HG02623 (cell line): ENCODE measurements at regions not wholly inside any gene's neighbourhood (a gene's known extent, or its start where the extent isn't known, plus 50 kb on each side); places are given as distances from the start of the nearest gene placed in this dataset.
"Not testable (repeated sequence)": the region's sequence is repeated elsewhere in the genome, so short reads cannot be mapped to it uniquely, and the experiment has no call there.

Experiments
- ATAC-seq: cut with Tn5 transposase; IDR thresholded peaks from one replicate; pipeline ENCODE4 v1.9.1; 2021; ENCODE audit warnings: moderate library complexity; ENCODE audit not compliant: unreplicated experiment

- ATAC-seq, result no peak
Observed at GRCh38 chr18:22728481-22729105, 204.5 kb upstream of the RBBP8 start.

- ATAC-seq, result no peak
Observed at GRCh38 chr18:22731398-22731797, 201.7 kb upstream of the RBBP8 start.

GRCh38 chr18:22734105-22734661 lies 198.9 kb upstream of the RBBP8 start:
- ATAC-seq, result no peak

- ATAC-seq, result no peak
Observed at GRCh38 chr18:22734791-22735627, 198.1 kb upstream of the RBBP8 start.

GRCh38 chr18:22737054-22737453 lies 196.1 kb upstream of the RBBP8 start:
- no peak for ATAC-seq

- ATAC-seq, result no peak
Observed at GRCh38 chr18:22739061-22739642, 194.0 kb upstream of the RBBP8 start.

GRCh38 chr18:22739789-22740188 lies 193.3 kb upstream of the RBBP8 start:
- no peak for ATAC-seq

- ATAC-seq, result no peak
Observed at GRCh38 chr18:22741318-22741717, 191.8 kb upstream of the RBBP8 start.

GRCh38 chr18:22742409-22742808 lies 190.7 kb upstream of the RBBP8 start:
- no peak for ATAC-seq

- no peak for ATAC-seq
Observed at GRCh38 chr18:22745966-22746365, 187.2 kb upstream of the RBBP8 start.

- ATAC-seq, result no peak
Observed at GRCh38 chr18:22752014-22752413, 181.1 kb upstream of the RBBP8 start.

- no peak for ATAC-seq
Observed at GRCh38 chr18:22753130-22753831, 179.8 kb upstream of the RBBP8 start.

- ATAC-seq, result not testable (repeated sequence)
Observed at GRCh38 chr18:22764005-22764404, 169.1 kb upstream of the RBBP8 start.

GRCh38 chr18:22765896-22766295 lies 167.2 kb upstream of the RBBP8 start:
- no peak for ATAC-seq

- no peak for ATAC-seq
Observed at GRCh38 chr18:22767653-22768052, 165.5 kb upstream of the RBBP8 start.

- ATAC-seq, result no peak
Observed at GRCh38 chr18:22773944-22774343, 159.2 kb upstream of the RBBP8 start.

- no peak for ATAC-seq
Observed at GRCh38 chr18:22778996-22779395, 154.1 kb upstream of the RBBP8 start.

GRCh38 chr18:22783245-22783644 lies 149.9 kb upstream of the RBBP8 start:
- ATAC-seq, result no peak

- ATAC-seq, result no peak
Observed at GRCh38 chr18:22783662-22784076, 149.5 kb upstream of the RBBP8 start.

- no peak for ATAC-seq
Observed at GRCh38 chr18:22789052-22789451, 144.1 kb upstream of the RBBP8 start.

GRCh38 chr18:22789600-22789999 lies 143.5 kb upstream of the RBBP8 start:
- no peak for ATAC-seq
